Astrocyte of the spinal cord (primary cell): ENCODE measurements at regions not wholly inside any gene's neighbourhood (a gene's known extent, or its start where the extent isn't known, plus 50 kb on each side); places are given as distances from the start of the nearest gene placed in this dataset.
"Not testable (repeated sequence)": the region's sequence is repeated elsewhere in the genome, so short reads cannot be mapped to it uniquely, and the experiment has no call there.

Experiments used
- DNase-seq: peaks from one replicate; pipeline ENCODE4 v3.0.0; 2011; ENCODE audit warnings: low read depth, low spot score
- H3K4me3 ChIP-seq: 2 replicates; pipeline ENCODE4 v1.5.1; 2011; ENCODE audit warnings: low read depth, mild to moderate bottlenecking, low read length, moderate library complexity
- CTCF ChIP-seq: IDR thresholded peaks from 2 replicates; pipeline ENCODE4 v1.5.1; 2012; ENCODE audit warnings: low read depth, mild to moderate bottlenecking, low read length, inconsistent platforms
- in situ Hi-C: cut with HindIII; loops from 2 replicates; pipeline ENCODE4 v1.10.0; 2017; ENCODE audit warnings: low sequenced_read_pairs

- no peak overlapping the region for H3K4me3 ChIP-seq
- TF ChIP-seq CTCF = no peak
- no peak for DNase-seq
- in situ Hi-C loops = no loop called here
Observed at GRCh38 chr7:3135626-3136025, 92.0 kb upstream of the CARD11 start.

- in situ Hi-C loops = no loop called here
- no peak for DNase-seq
- H3K4me3 ChIP-seq = no peak overlapping the region
- no peak for TF ChIP-seq CTCF
Observed at GRCh38 chr7:3138206-3138605, 94.5 kb upstream of the CARD11 start.

- TF ChIP-seq CTCF = no peak
- in situ Hi-C loops = no loop called here
- DNase-seq = no peak
- H3K4me3 ChIP-seq = no peak overlapping the region
Observed at GRCh38 chr7:3138997-3139396, 95.3 kb upstream of the CARD11 start.

GRCh38 chr7:3140834-3141233, 97.2 kb upstream of the CARD11 start:
- no peak overlapping the region for H3K4me3 ChIP-seq
- no peak for TF ChIP-seq CTCF
- in situ Hi-C loops = no loop called here
- DNase-seq = no peak

GRCh38 chr7:3141326-3141725, 97.7 kb upstream of the CARD11 start:
- no peak overlapping the region for H3K4me3 ChIP-seq
- DNase-seq = no peak
- in situ Hi-C loops = no loop called here
- no peak for TF ChIP-seq CTCF

GRCh38 chr7:3143869-3144775, 100.5 kb upstream of the CARD11 start:
- H3K4me3 ChIP-seq = no peak overlapping the region
- TF ChIP-seq CTCF = no peak
- DNase-seq = no peak
- in situ Hi-C loops = no loop called here

GRCh38 chr7:3144776-3145125, 101.1 kb upstream of the CARD11 start:
- in situ Hi-C loops, DNase-seq, H3K4me3 ChIP-seq: not testable (repeated sequence)
